ENCODE measurements at regions not wholly inside any gene's neighbourhood (a gene's known extent, or its start where the extent isn't known, plus 50 kb on each side); places are given as distances from the start of the nearest gene placed in this dataset.
"Not testable (repeated sequence)": the region's sequence is repeated elsewhere in the genome, so short reads cannot be mapped to it uniquely, and the experiment has no call there.

DNA sequence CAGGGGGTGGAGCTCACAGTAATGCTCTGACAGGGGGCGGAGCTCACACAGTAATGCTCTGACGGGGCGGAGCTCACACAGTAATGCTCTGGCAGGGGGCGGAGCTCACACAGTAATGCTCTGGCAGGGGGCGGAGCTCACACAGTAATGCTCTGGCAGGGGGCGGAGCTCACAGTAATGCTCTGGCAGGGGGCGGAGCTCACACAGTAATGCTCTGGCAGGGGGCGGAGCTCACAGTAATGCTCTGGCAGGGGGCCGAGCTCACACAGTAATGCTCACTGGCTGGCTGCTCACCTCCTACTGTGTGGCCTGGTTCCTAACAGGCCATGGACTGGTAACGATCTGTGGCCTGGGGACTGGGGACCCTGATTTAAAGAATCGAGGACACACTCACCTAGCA, 53.9 kb upstream of the TNK2 start:
- TF ChIP-seq FOXA1 (IDR thresholded peaks at IDR 0.05); HDGF (IDR thresholded peaks at IDR 0.05; ENCODE audit: borderline replicate concordance); ZNF384 (IDR thresholded peaks at IDR 0.05); CTBP1 (IDR thresholded peaks at IDR 0.05; ENCODE audit: borderline replicate concordance); ELF4 (IDR thresholded peaks at IDR 0.05); FOXM1 (IDR thresholded peaks at IDR 0.05; ENCODE audit: borderline replicate concordance); SP1 (IDR thresholded peaks at IDR 0.05); SUZ12 (IDR thresholded peaks at IDR 0.05): not testable (repeated sequence)
- TF ChIP-seq, protein P1, sequence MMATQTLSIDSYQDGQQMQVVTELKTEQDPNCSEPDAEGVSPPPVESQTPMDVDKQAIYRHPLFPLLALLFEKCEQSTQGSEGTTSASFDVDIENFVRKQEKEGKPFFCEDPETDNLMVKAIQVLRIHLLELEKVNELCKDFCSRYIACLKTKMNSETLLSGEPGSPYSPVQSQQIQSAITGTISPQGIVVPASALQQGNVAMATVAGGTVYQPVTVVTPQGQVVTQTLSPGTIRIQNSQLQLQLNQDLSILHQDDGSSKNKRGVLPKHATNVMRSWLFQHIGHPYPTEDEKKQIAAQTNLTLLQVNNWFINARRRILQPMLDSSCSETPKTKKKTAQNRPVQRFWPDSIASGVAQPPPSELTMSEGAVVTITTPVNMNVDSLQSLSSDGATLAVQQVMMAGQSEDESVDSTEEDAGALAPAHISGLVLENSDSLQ (IDR thresholded peaks at IDR 0.05) = not testable (repeated sequence)

All from HEK293T (cell line).